ENCODE measurements at regions not wholly inside any gene's neighbourhood (a gene's known extent, or its start where the extent isn't known, plus 50 kb on each side); places are given as distances from the start of the nearest gene placed in this dataset.

DNA sequence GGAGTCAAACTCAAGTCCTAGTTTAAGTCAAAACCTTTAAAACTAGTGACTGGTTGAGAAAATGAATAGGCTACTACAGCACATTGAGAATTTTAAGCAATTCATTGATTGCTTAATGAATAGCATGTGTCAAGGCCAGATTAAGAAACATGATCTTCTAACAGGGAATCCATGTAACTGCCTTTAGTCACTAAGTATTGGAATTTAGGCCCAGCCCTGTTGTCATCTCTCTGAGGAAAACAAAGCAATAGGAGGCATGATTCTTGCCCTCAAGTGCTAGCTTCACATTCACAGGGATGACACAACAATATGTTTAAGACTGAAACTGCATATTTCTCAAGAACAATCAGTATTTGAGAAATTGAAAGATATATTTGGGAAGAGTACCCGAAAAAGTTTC is 70.0 kb upstream of the PTGS2 start:
- Histone ChIP-seq H4K91ac (replicated peaks; ENCODE audit: insufficient read length, low read length) (no peak overlapping the region), H2BK15ac (ENCODE audit: low read length) (no peak overlapping the region), H3K56ac (replicated peaks; ENCODE audit: insufficient read length, low read depth, low read length) (no peak overlapping the region), H3K18ac (ENCODE audit: extremely low read depth, low read length) (no peak overlapping the region), H2AFZ (ENCODE audit: low read length) (no peak overlapping the region), H3K4ac (replicated peaks; ENCODE audit: insufficient read length, low read depth, low read length) (no peak overlapping the region), H2BK20ac (ENCODE audit: low read length) (no peak overlapping the region), H2AK5ac (ENCODE audit: low read depth, low read length) (no peak overlapping the region), H4K5ac (ENCODE audit: insufficient read length, low read depth, low read length) (no peak overlapping the region), H3K4me1 (replicated peaks in 1 of 4; ENCODE audit: control insufficient read depth in 3 of 4, insufficient read depth in 4 of 4, low read length in 3 of 4) (no peaks in the 10 kb centered on the region), H3K23me2 (ENCODE audit: low read depth, low read length) (no peaks in the 10 kb centered on the region), H2BK5ac (ENCODE audit: low read depth, low read length) (no peak overlapping the region), H3K4me3 (ENCODE audit: extremely low read depth in 1 of 4, insufficient read depth in 2 of 4, low read depth in 3 of 4, low read length in 4 of 4) (no peak overlapping the region), H3K27me3 (replicated peaks in 1 of 4; ENCODE audit: control insufficient read depth in 3 of 4, extremely low read depth in 1 of 4, insufficient read depth in 3 of 4, low read length in 3 of 4) (no peaks in the 10 kb centered on the region), H3K36me3 (ENCODE audit: control insufficient read depth in 2 of 4, insufficient read depth in 4 of 4, low read length in 3 of 4) (no peaks in the 10 kb centered on the region; a peak in 1 of 8 replicates), H3K79me1 (ENCODE audit: low read depth, low read length) (no peaks in the 10 kb centered on the region), H4K20me1 (replicated peaks in 1 of 2; ENCODE audit: control insufficient read depth in 1 of 2, insufficient read depth in 2 of 2, low read length in 2 of 2) (no peaks in the 10 kb centered on the region), H3K23ac (ENCODE audit: insufficient read length) (no peak overlapping the region), H4K8ac (ENCODE audit: extremely low read depth, insufficient read depth, low read length) (no peak overlapping the region), H3K79me2 (ENCODE audit: control insufficient read depth in 1 of 2, insufficient read depth in 2 of 2, low read length in 2 of 2) (no peaks in the 10 kb centered on the region), H2BK12ac (ENCODE audit: low read depth, low read length) (no peak overlapping the region), H3K14ac (ENCODE audit: insufficient read length) (no peak overlapping the region), H3K27ac (ENCODE audit: low read depth, low read length) (no peak overlapping the region), H2BK120ac (replicated peaks; ENCODE audit: low read depth, low read length) (no peak overlapping the region), H3K9me3 (ENCODE audit: insufficient read depth in 2 of 2, low read depth in 1 of 2, low read length in 1 of 2) (peaks cover 9 to 12% of the 10 kb centered on the region in 2 experiments), H3K9ac (replicated peaks in 1 of 4; ENCODE audit: extremely low read depth in 1 of 4, low read depth in 3 of 4, low read length in 3 of 4) (no peak overlapping the region), H3K4me2 (ENCODE audit: insufficient read depth in 1 of 2, low read depth in 2 of 2, low read length in 2 of 2) (no peak overlapping the region)
- DNase-seq (ENCODE audit: low read depth in 1 of 2, low spot score in 2 of 2) (no peak), FAIRE-seq (no peak)
- no peak for TF ChIP-seq RXRA (IDR thresholded peaks at IDR 0.05; ENCODE audit: insufficient read depth, low read depth, low read length)
- no peak for TF ChIP-seq MAFK (IDR thresholded peaks at IDR 0.05; ENCODE audit: low read depth, low read length)
- TF ChIP-seq GTF2F1 (IDR thresholded peaks at IDR 0.05; ENCODE audit: borderline replicate concordance, low read depth, low read length) = no peak
- POLR2A ChIA-PET (ENCODE audit: partially characterized antibody) = no interaction called here
- CTCF ChIA-PET (ENCODE audit: partially characterized antibody) = no interaction called here
- WGBS, 2 experiments (ENCODE audit: extremely low coverage in 1 of 2, insufficient coverage in 1 of 2, insufficient read length in 1 of 2, insufficient replicate concordance in 2 of 2, low coverage in 1 of 2, low lambda C conversion rate in 2 of 2, missing lambda C conversion rate in 1 of 2) = 86% methylated on average over 1 of the region's 1 CpG; no CpG with 5 or more reads in 1 of the 2 experiments

All from H1 (cell line).